Uterus (tissue), 3 donors: ENCODE measurements at regions not wholly inside any gene's neighbourhood (a gene's known extent, or its start where the extent isn't known, plus 50 kb on each side); places are given as distances from the start of the nearest gene placed in this dataset.
"Not testable (repeated sequence)": the region's sequence is repeated elsewhere in the genome, so short reads cannot be mapped to it uniquely, and the experiment has no call there.

Experiments
- DNase-seq, 2 donors: peaks; one replicate each; pipeline ENCODE4 v3.0.0-alpha.2; 2019 to 2020
- H3K27ac ChIP-seq, 2 donors: fragments of 200-600 bp; sonication (generic); 1 replicate in 1 of 2; 2 replicates in 1 of 2; pipeline ENCODE4 v1.5.1; 2016 to 2018
- H3K27me3 ChIP-seq, 2 donors: fragments of 200-600 bp; sonication (generic); one replicate each; pipeline ENCODE4 v1.5.1; 2018 to 2019; ENCODE audit warnings: control low read depth in 1 of 2
- H3K36me3 ChIP-seq, 2 donors: fragments of 200-600 bp; sonication (generic); one replicate each; pipeline ENCODE4 v1.5.1; 2019; ENCODE audit warnings: control low read depth in 1 of 2
- H3K4me1 ChIP-seq, 2 donors: fragments of 200-600 bp; sonication (generic); one replicate each; pipeline ENCODE4 v1.5.1; 2018 to 2019; ENCODE audit warnings: control low read depth in 1 of 2
- H3K4me3 ChIP-seq, 2 donors: fragments of 200-600 bp; sonication (generic); 1 replicate in 1 of 2; 2 replicates in 1 of 2; pipeline ENCODE4 v1.5.1; 2018 to 2019; ENCODE audit warnings: mild to moderate bottlenecking in 1 of 2
- H3K9me3 ChIP-seq, 2 donors: fragments of 200-600 bp; sonication (generic); one replicate each; pipeline ENCODE4 v1.5.1; 2019; ENCODE audit warnings: control low read depth in 1 of 2
- CTCF ChIP-seq, 4 experiments: fragments of 200-600 bp in 2 of 4; fragments of 450-650 bp in 2 of 4; sonication (generic) in 2 of 4; IDR thresholded peaks; one replicate each; pipeline ENCODE4 v1.5.1; 2016 to 2019; ENCODE audit warnings: antibody characterized with exemption in 4 of 4, mild to moderate bottlenecking in 2 of 4, moderate library complexity in 1 of 4
- POLR2A ChIP-seq, 2 donors: fragments of 450-650 bp; IDR thresholded peaks; one replicate each; pipeline ENCODE4 v1.6.1; 2016; ENCODE audit warnings: antibody characterized with exemption in 2 of 2, mild to moderate bottlenecking in 1 of 2, moderate library complexity in 1 of 2
- intact Hi-C: fragments of 100-400 bp; cut with DNase I; formaldehyde crosslinking; loops from one replicate; pipeline ENCODE4 v1.15.1; 2023; ENCODE audit warnings: low total_unique reads
- donor health status: DM: yes; HTN: yes; CAD: no.

DNA sequence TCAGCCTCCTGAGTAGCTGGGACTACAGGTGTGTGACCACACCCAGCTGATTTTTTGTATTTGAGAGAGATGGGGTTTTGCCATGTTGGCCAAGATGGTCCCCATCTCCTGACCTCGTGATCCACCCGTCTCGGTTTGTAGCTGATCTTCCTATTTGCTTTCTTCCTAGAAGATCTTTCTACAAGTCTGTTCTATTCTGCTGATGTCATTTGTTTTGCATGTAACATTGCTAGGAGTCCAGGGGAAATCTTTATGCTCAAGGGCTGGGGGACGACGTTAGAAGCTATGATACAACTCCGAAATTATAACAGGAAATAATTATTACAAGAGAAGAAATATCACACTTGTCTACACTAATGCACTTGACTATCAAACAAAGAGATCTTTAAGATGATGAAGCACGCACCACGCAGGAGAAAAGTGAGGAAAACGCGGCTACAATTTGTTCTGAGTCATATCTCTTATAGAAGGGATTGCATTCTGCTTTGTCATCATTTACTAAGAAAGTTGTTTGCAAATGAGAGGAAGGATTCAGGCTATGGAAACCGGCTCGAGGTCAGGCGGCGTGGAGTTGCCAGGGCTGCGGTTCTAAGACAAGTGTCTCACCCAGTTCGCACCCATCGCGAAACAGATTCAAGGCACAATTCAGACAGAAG is 103.0 kb upstream of the CARD11 start:
- Histone ChIP-seq H3K4me1 (no peaks in the 10 kb centered on the region), H3K4me3 (no peak overlapping the region), H3K9me3 (no peaks in the 10 kb centered on the region), H3K27ac (no peak overlapping the region), H3K36me3 (no peaks in the 10 kb centered on the region), H3K27me3 (no peaks in the 10 kb centered on the region)
- DNase-seq: no peak
- TF ChIP-seq POLR2A (IDR thresholded peaks at IDR 0.05): no peak
- no peak for TF ChIP-seq CTCF (IDR thresholded peaks at IDR 0.05)
- intact Hi-C loops: no loop called here

- H3K9me3 ChIP-seq, H3K27ac ChIP-seq, H3K36me3 ChIP-seq, H3K4me1 ChIP-seq, intact Hi-C loops, H3K27me3 ChIP-seq, H3K4me3 ChIP-seq, DNase-seq: not testable (repeated sequence)
Measured at GRCh38 chr7:3148471-3148870, 104.8 kb upstream of the CARD11 start.

DNA sequence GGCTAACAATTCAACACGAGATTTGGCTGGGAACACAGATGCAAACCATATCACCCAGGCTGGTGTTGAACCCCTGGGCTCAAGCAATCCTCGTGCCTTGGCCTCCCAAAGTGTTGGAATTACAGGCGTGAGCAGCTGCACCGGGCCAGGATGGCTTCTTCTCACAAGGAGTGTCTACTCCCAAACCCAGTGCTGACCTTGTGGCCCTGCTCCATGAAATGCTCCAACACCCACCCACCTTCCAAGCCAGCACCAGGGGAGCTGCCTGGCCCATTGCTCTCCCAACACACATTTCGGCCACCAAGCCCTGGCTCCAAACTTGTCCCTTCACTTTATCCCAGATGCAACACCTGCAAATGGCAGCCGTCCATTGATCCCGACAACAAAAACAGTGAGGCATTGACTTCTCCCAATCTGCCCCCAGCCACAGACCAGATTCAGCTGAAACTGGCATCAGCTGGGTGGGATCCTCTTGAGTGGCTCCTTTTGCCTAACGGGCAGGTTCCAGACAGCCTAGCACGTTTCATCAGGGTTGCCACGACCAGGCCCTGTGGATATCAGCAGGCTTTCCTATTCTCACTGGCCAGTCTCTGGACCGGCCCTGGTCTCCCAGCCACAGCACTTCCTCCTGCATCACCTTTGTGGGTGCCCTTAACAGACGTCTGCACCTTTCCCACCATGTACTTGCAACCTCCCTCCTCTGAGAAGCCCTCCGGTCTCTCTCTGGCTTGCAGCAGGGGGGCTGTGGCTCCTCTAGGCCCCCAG is 105.7 kb upstream of the CARD11 start:
- DNase-seq: no peak
- no peaks in the 10 kb centered on the region for H3K4me1 ChIP-seq

DNA sequence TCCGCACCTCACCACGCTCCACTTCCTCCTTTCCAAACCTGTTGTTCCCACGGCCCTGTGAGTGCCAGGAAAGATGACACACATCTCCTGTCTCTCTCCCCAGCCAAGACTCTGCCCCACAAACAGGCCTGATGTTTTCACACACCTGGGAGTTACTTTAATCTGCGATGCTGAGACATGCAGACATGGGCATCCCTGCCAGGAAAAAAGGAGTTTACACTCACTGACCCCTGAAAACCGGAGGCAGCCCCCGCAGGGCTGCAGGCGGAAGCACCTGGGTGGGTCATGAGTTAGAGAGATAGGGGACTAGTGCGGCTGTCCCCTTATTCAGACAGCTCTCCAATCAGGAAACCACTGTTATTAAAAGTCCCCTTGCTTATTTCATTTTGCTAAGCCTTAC is 106.4 kb upstream of the CARD11 start:
- Histone ChIP-seq H3K9me3 (no peaks in the 10 kb centered on the region), H3K27ac (no peak overlapping the region), H3K4me1 (no peaks in the 10 kb centered on the region), H3K4me3 (no peak overlapping the region), H3K27me3 (no peaks in the 10 kb centered on the region), H3K36me3 (no peaks in the 10 kb centered on the region)
- TF ChIP-seq POLR2A (IDR thresholded peaks at IDR 0.05) (no peak), CTCF (IDR thresholded peaks at IDR 0.05) (no peak)
- DNase-seq: no peak
- intact Hi-C loops: no loop called here

More for the DNA sequence above, 105.7 kb upstream of the CARD11 start:
- TF ChIP-seq POLR2A (IDR thresholded peaks at IDR 0.05) (no peak), CTCF (IDR thresholded peaks at IDR 0.05) (no peak)
- intact Hi-C loops: no loop called here
- H3K9me3 ChIP-seq: no peaks in the 10 kb centered on the region
- H3K27me3 ChIP-seq: no peaks in the 10 kb centered on the region
- H3K36me3 ChIP-seq: no peaks in the 10 kb centered on the region
- no peak overlapping the region for H3K27ac ChIP-seq
- no peak overlapping the region for H3K4me3 ChIP-seq

- TF ChIP-seq POLR2A (IDR thresholded peaks at IDR 0.05): no peak
- TF ChIP-seq CTCF (IDR thresholded peaks at IDR 0.05): no peak
- intact Hi-C loops: no loop called here
- Histone ChIP-seq H3K9me3 (no peaks in the 10 kb centered on the region), H3K4me3 (no peak overlapping the region), H3K36me3 (no peaks in the 10 kb centered on the region), H3K27me3 (no peaks in the 10 kb centered on the region), H3K27ac (no peak overlapping the region), H3K4me1 (no peaks in the 10 kb centered on the region)
- no peak for DNase-seq
Measured at GRCh38 chr7:3151784-3152183, 108.1 kb upstream of the CARD11 start.
